ENCODE measurements at regions not wholly inside any gene's neighbourhood (a gene's known extent, or its start where the extent isn't known, plus 50 kb on each side); places are given as distances from the start of the nearest gene placed in this dataset.
"Not testable (repeated sequence)": the region's sequence is repeated elsewhere in the genome, so short reads cannot be mapped to it uniquely, and the experiment has no call there.

GRCh38 chr6:77324866-77325265 lies 138.4 kb downstream of the HTR1B start:
- no peak for DNase-seq

- DNase-seq: no peak
Observed at GRCh38 chr6:77322604-77323003, 140.7 kb downstream of the HTR1B start.

DNA sequence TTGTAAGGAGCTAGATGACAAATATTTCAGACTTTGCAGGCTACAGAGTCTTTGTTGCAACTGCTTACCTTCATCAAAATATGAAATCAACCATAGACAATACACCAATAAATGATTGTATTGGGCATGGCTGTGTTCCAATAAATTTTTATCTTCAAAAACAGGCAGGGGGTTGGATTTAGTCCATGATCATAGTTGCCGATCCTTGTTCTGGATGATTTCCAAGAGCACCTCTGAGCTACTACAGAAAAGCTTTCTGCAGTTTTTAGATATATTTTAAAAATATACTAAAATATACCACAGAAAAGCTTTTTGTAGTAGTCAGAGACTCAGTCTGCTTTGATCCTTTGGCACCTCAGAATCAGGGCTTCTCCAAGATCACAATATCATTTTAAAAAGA lies 145.0 kb downstream of the HTR1B start:
- DNase-seq: no peak

DNA sequence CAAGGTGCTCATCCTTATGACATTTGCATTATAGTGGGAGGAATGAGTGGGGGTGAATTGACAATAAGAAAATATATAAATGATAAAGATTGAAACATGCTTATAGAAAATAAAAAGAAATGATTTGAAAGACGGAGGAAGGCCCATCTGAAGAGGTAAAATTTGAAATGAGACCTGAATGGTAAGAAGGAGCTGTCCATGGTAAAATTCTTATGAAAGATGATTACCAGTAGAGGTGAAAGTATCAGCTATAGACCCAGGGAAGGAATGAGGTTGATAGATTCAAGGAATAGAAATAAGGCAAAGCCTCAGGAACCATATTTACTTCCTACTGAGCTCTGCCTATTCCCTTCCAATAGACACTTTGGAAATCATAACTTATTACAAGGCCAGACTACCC lies 149.7 kb downstream of the HTR1B start:
- no peak for DNase-seq

GRCh38 chr6:77299931-77300330 lies 163.4 kb downstream of the HTR1B start:
- DNase-seq: no peak

GRCh38 chr6:77298283-77298682 lies 165.0 kb downstream of the HTR1B start:
- no peak for DNase-seq

- no peak for DNase-seq
Observed at GRCh38 chr6:77292564-77293546, 170.4 kb downstream of the HTR1B start.

- DNase-seq: no peak
Observed at GRCh38 chr6:77290798-77291197, 172.5 kb downstream of the HTR1B start.

- no peak for DNase-seq
Observed at GRCh38 chr6:77286541-77286940, 176.8 kb downstream of the HTR1B start.

DNA sequence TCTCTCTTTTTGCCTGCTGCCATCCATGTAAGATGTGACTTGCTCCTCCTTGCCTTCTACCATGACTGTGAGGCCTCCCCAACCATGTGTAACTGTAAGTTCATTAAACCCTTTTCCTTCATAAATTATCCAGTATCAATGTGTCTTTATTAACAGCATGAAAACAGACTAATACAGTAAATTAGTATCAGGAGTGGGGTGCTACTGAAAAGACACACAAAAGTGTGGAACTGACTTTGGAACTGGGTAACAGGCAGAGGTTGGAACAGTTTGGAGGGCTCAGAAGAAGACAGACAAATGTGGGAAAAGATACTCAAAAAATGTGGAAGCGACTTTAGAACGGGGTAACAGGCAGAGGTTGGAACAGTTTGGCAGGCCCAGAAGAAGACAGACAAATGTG lies 189.4 kb downstream of the HTR1B start:
- no peak for DNase-seq

DNA sequence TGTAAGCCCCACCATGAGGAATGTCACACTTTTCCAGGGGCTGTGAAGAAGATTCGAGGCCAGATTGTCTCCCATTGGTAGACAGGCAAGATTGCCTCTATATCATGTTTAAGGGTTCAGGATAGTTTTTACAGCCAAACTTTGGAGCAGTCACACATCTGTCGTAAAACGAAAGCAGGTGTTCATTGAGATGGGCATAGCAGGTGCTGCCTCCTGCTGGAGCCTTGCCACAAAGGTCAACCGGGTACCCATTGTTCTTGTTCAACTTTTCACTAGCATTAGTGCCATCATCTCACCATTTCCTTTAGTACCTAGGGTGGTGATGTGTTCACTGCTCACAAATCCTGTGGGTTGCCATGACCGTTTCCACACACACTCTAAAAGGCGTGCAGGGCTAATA lies 198.3 kb downstream of the HTR1B start:
- no peak for DNase-seq

DNA sequence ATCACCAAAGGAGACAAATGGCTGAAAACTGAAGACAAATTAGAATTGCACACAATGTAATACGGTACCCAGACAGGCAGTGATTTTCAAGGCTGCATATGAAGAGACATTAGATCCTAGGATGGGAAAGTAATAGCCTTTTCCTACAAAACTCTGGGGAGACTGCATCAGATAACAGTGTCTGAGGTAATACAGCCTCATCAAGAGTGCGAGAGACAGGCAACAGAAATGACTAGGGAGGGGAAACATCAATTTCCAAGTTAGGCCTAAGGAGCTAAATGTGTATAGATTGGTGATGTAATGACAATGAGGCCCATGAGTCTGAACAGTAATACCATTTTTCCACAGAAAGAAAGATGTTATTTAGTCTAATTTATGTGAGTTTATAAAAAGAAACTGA lies 200.3 kb downstream of the HTR1B start:
- no peak for DNase-seq

DNA sequence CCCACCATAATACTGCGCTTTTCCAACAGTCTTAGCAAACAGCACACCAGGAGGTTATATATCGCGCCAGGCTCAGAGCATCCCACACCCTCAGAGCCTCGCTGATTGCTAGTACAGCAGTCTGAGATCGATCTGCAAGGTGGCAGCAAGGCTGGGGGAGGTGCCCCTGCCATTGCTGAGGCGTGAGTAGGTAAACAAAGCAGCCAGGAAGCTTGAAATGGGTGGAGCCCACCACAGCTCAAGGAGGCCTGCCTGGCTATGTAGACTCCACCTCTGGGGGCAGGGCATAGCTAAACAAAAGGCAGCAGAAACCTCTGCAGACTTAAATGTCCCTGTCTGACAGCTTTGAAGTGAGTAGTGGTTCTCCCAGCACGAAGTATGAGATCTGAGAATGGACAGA lies 211.5 kb downstream of the HTR1B start:
- not testable (repeated sequence) for DNase-seq

DNA sequence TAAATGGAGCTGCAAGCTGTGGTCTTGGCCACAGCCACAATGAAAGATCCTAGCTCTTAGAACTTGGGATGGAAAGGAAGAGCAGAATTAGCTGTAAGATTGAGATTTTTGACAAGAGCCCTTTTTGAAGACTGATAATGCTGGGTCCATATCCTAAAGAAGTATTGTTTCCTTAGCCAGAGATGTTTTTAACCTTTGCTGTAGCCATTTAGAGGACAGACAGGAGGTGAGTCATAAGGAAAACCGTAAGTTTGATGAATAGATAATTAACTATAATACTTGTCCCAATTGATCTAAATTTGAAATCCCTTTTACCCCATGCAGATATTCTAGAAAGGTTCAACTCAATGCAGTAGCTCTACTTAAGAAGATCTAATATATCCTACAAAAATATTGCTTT lies 213.7 kb downstream of the HTR1B start:
- no peak for DNase-seq

DNA sequence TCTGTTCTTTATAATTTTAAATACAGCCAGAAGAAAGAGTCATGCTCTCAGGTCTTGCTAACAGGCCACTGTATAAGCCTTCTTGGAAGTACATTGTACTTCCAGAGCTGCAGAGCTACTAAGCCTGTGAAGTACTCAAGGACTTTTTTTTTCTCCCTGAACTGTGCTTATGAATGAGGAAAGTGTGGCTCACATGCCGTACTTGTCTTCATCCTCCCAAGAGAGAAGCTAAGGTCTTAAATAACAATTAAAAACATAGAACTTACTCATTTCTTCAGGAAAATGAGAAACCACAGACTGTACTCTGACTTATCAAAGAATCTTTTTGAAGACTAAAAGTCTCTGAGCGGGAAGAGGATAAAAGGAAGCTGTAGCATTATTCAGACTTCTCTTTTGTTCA lies 218.3 kb downstream of the HTR1B start:
- no peak for DNase-seq

DNA sequence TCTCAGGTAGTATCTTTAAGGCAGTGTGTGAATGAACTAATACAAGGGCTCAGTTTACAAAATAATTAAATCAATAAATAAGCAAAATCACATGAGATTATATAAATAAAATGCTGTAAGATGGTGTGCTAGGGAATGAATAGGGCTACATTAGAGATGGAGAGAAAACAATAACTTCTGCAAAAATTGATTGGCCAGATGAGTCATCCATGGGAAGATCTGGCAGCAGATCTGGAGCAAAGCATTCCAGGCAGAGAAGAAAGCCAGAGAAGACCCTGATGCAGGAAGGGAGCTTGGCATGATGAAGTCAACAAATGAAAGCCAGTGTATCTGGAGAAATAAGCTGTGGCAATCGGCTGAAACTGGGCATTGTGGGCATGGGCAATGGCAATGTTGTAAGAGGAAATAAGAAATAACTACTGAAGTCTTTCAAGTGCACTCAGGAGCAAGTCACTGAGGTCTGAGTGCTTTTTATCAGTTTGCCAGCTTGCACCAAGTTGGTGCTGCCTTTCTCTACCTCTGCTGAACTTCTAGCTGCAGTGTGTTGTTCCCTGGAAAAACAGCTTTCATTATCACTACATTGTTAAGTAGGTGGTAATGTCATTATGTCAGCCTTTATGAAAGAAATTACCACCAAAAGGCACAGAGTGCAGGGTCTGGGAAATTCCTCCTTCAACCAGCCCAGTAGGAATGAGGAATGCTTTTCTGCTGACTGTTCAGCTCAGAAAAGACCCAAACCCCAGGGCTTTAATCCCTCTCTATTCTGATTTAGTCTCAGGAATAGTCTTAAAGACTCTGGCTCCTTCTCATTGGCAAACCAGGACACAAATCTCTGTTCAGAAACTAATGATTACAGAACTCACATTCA lies 231.6 kb downstream of the HTR1B start:
- DNase-seq: no peak

- DNase-seq: no peak
Observed at GRCh38 chr6:77228279-77228678, 235.0 kb downstream of the HTR1B start.

DNA sequence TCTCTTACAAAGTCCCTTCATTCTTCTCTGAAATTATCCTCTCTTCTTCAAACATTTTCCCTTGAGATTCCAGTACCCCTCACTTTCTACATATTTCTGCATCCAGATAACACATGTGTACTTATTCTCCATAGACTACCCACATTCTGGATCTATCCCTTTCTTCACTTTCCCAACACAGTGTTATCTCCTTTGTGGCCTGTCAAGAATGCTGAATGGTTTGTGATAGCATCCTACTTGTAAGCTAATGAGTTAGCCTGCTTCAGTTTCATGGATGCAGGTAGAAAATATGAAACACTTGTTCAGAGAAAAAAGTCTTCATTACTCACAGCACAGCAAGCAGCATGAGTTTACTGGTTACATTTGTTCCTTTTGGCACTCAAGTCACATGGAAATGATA lies 245.4 kb downstream of the HTR1B start:
- no peak for DNase-seq

GRCh38 chr6:77205936-77206335 lies 257.4 kb downstream of the HTR1B start:
- no peak for DNase-seq

DNA sequence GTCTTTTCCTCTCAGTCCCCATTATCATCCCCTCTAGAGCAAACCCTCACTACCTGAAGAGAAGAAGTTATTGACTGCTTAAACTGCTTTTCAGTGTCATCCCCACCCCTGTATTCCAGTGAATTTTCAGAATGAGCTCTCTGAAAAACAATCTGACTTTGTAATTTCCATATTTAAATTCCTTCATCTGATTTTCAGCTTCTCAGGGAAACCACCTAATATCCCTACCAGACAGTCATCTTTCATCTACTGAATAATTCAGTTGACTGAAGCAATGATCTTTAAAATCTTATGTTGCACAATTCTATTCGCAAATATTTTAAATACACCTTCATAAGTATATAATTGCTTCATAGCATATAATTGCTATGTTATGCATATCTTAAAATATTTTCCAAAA lies 258.7 kb downstream of the HTR1B start:
- DNase-seq: no peak

- no peak for DNase-seq
Observed at GRCh38 chr6:77183447-77183846, 279.8 kb downstream of the HTR1B start.

GRCh38 chr6:77181749-77182148 lies 281.5 kb downstream of the HTR1B start:
- DNase-seq: no peak

DNA sequence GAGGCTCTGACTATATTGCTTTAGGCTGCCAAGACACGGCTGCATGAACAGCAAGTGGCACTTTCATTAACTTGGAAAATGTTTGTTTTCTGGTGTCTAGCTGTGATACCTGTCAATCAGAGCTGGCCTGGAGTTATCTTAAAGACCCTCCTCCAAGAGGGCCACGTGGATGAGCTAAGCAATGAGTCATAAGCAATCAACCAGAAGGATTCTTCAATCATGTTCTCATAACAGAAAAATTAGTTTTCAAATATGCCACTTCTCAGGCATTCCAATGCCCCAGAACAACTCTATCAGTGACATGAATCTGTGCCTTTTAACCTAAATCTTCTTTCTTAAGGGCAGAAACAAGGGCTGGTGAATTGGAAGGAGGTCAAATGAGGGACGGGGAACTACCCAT lies 283.0 kb downstream of the HTR1B start:
- DNase-seq: no peak
